ENCODE measurements at regions not wholly inside any gene's neighbourhood (a gene's known extent, or its start where the extent isn't known, plus 50 kb on each side); places are given as distances from the start of the nearest gene placed in this dataset.

GRCh38 chr4:129682586-129682985 lies 586.6 kb downstream of the C4orf33 start:
- TF ChIP-seq CTCF (optimal IDR thresholded peaks at IDR 0.05 in 1 of 3, IDR thresholded peaks at IDR 0.05 in 1 of 3, conservative IDR thresholded peaks at IDR 0.05 in 1 of 3; ENCODE audit: extremely low read depth in 1 of 3, insufficient read depth in 2 of 3, low read length in 3 of 3) = no peak
- TF ChIP-seq EZH2 (IDR thresholded peaks at IDR 0.05; ENCODE audit: low read length) = no peak
